Activated CD4-positive, alpha-beta memory T cell treated with anti-CD3 and anti-CD28 coated beads for 36 hours (primary cell): ENCODE measurements at regions not wholly inside any gene's neighbourhood (a gene's known extent, or its start where the extent isn't known, plus 50 kb on each side); places are given as distances from the start of the nearest gene placed in this dataset.

Source experiments
- CTCF ChIA-PET: fragments of 350-600 bp; sonication (Branson Sonifier 250); formaldehyde crosslinking; loops from one replicate; lab custom pipeline; 2021; ENCODE audit warnings: antibody characterized with exemption, inconsistent platforms; lab: Charles Lee
- POLR2A ChIA-PET: fragments of 350-600 bp; sonication (Branson Sonifier 250); formaldehyde crosslinking; loops from one replicate; lab custom pipeline; 2021; ENCODE audit warnings: antibody characterized with exemption; lab: Charles Lee
- DNase-seq: peaks from one replicate; pipeline ENCODE4 v3.0.0-alpha.2; 2020
- H3K27ac Mint-ChIP-seq: one replicate; pipeline ENCODE4 v1.8.0; 2021; ENCODE audit warnings: mixed read lengths
- H3K27me3 Mint-ChIP-seq: one replicate; pipeline ENCODE4 v1.8.0; 2021; ENCODE audit warnings: mixed read lengths
- H3K36me3 Mint-ChIP-seq: one replicate; pipeline ENCODE4 v1.8.0; 2021; ENCODE audit warnings: mixed read lengths
- H3K4me1 Mint-ChIP-seq: one replicate; pipeline ENCODE4 v1.8.0; 2021; ENCODE audit warnings: low read depth, mixed read lengths
- H3K4me3 Mint-ChIP-seq: one replicate; pipeline ENCODE4 v1.8.0; 2021; ENCODE audit warnings: mild to moderate bottlenecking, mixed read lengths
- H3K9me3 Mint-ChIP-seq: one replicate; pipeline ENCODE4 v1.8.0; 2021; ENCODE audit warnings: mixed read lengths
- intact Hi-C: fragments of 100-400 bp; cut with micrococcal nuclease; formaldehyde crosslinking; loops from one replicate; pipeline ENCODE4 v1.15.1; 2023

GRCh38 chr4:175953960-175954521, 111.6 kb upstream of the WDR17 start:
- intact Hi-C loops: no loop called here
- no peaks in the 10 kb centered on the region for H3K36me3 Mint-ChIP-seq
- H3K9me3 Mint-ChIP-seq: no peaks in the 10 kb centered on the region
- no peaks in the 10 kb centered on the region for H3K4me1 Mint-ChIP-seq
- H3K4me3 Mint-ChIP-seq: no peak overlapping the region
- POLR2A ChIA-PET: no interaction called here
- peaks cover 2% of the 10 kb centered on the region for H3K27me3 Mint-ChIP-seq
- CTCF ChIA-PET: no interaction called here
- DNase-seq: no peak
- no peak overlapping the region for H3K27ac Mint-ChIP-seq

GRCh38 chr4:175954685-175955084, 111.0 kb upstream of the WDR17 start:
- ChIA-PET CTCF (no interaction called here), POLR2A (no interaction called here)
- Mint-ChIP-seq H3K4me3 (no peak overlapping the region), H3K27me3 (peaks cover 4% of the 10 kb centered on the region), H3K36me3 (no peaks in the 10 kb centered on the region), H3K4me1 (no peaks in the 10 kb centered on the region), H3K9me3 (no peaks in the 10 kb centered on the region), H3K27ac (no peak overlapping the region)
- DNase-seq: no peak
- intact Hi-C loops: no loop called here

- peaks cover 2% of the 10 kb centered on the region for H3K27me3 Mint-ChIP-seq
- intact Hi-C loops: no loop called here
- no peaks in the 10 kb centered on the region for H3K9me3 Mint-ChIP-seq
- POLR2A ChIA-PET: no interaction called here
- no peak overlapping the region for H3K4me3 Mint-ChIP-seq
- no peaks in the 10 kb centered on the region for H3K36me3 Mint-ChIP-seq
- CTCF ChIA-PET: no interaction called here
- H3K27ac Mint-ChIP-seq: no peak overlapping the region
- no peak for DNase-seq
- H3K4me1 Mint-ChIP-seq: no peaks in the 10 kb centered on the region
Measured at GRCh38 chr4:175961604-175962003, 104.0 kb upstream of the WDR17 start.

GRCh38 chr4:175970072-175970471, 95.6 kb upstream of the WDR17 start:
- ChIA-PET CTCF (no interaction called here), POLR2A (no interaction called here)
- DNase-seq: no peak
- intact Hi-C loops: no loop called here
- Mint-ChIP-seq H3K27me3 (no peaks in the 10 kb centered on the region), H3K27ac (no peak overlapping the region), H3K36me3 (no peaks in the 10 kb centered on the region), H3K9me3 (peaks cover 4% of the 10 kb centered on the region), H3K4me3 (no peak overlapping the region), H3K4me1 (no peaks in the 10 kb centered on the region)

GRCh38 chr4:175970724-175971123, 94.9 kb upstream of the WDR17 start:
- ChIA-PET POLR2A (no interaction called here), CTCF (no interaction called here)
- intact Hi-C loops: no loop called here
- Mint-ChIP-seq H3K27ac (no peak overlapping the region), H3K4me1 (no peaks in the 10 kb centered on the region), H3K4me3 (no peak overlapping the region), H3K27me3 (no peaks in the 10 kb centered on the region), H3K36me3 (no peaks in the 10 kb centered on the region), H3K9me3 (peaks cover 4% of the 10 kb centered on the region)
- DNase-seq: no peak

GRCh38 chr4:175971388-175972179, 94.1 kb upstream of the WDR17 start:
- H3K4me1 Mint-ChIP-seq: no peaks in the 10 kb centered on the region
- no peaks in the 10 kb centered on the region for H3K27me3 Mint-ChIP-seq
- no peak for DNase-seq
- H3K36me3 Mint-ChIP-seq: no peaks in the 10 kb centered on the region
- ChIA-PET CTCF (interaction anchor here (0.6 kb wide), 1 partner anchor 32 kb away, joined by 3 read pairs; no protein-coding TSS in a partner anchor), POLR2A (no interaction called here)
- intact Hi-C loops: no loop called here
- H3K9me3 Mint-ChIP-seq: peaks cover 4% of the 10 kb centered on the region
- no peak overlapping the region for H3K27ac Mint-ChIP-seq
- H3K4me3 Mint-ChIP-seq: no peak overlapping the region

- intact Hi-C loops: no loop called here
Measured at GRCh38 chr4:175973027-175973923, 92.4 kb upstream of the WDR17 start.

GRCh38 chr4:175983636-175984035, 82.0 kb upstream of the WDR17 start:
- no peaks in the 10 kb centered on the region for H3K9me3 Mint-ChIP-seq
- ChIA-PET CTCF (no interaction called here), POLR2A (no interaction called here)
- no peak overlapping the region for H3K4me3 Mint-ChIP-seq
- H3K27ac Mint-ChIP-seq: no peak overlapping the region
- no peaks in the 10 kb centered on the region for H3K36me3 Mint-ChIP-seq
- no peaks in the 10 kb centered on the region for H3K27me3 Mint-ChIP-seq
- no peak for DNase-seq
- no peaks in the 10 kb centered on the region for H3K4me1 Mint-ChIP-seq
- intact Hi-C loops: no loop called here

More at GRCh38 chr4:175973027-175973923, 92.4 kb upstream of the WDR17 start:
- no peaks in the 10 kb centered on the region for H3K9me3 Mint-ChIP-seq
- ChIA-PET CTCF (no interaction called here), POLR2A (no interaction called here)
- no peak overlapping the region for H3K27ac Mint-ChIP-seq
- no peaks in the 10 kb centered on the region for H3K27me3 Mint-ChIP-seq
- no peaks in the 10 kb centered on the region for H3K36me3 Mint-ChIP-seq
- no peak overlapping the region for H3K4me3 Mint-ChIP-seq
- DNase-seq: no peak
- H3K4me1 Mint-ChIP-seq: no peaks in the 10 kb centered on the region

GRCh38 chr4:175986668-175987067, 79.0 kb upstream of the WDR17 start:
- no peaks in the 10 kb centered on the region for H3K27me3 Mint-ChIP-seq
- no peak overlapping the region for H3K4me3 Mint-ChIP-seq
- ChIA-PET POLR2A (no interaction called here), CTCF (no interaction called here)
- no peak for DNase-seq
- intact Hi-C loops: no loop called here
- no peaks in the 10 kb centered on the region for H3K9me3 Mint-ChIP-seq
- no peaks in the 10 kb centered on the region for H3K36me3 Mint-ChIP-seq
- no peaks in the 10 kb centered on the region for H3K4me1 Mint-ChIP-seq
- H3K27ac Mint-ChIP-seq: no peak overlapping the region

GRCh38 chr4:175988511-175988910, 77.1 kb upstream of the WDR17 start:
- H3K4me3 Mint-ChIP-seq: no peak overlapping the region
- no peaks in the 10 kb centered on the region for H3K4me1 Mint-ChIP-seq
- H3K27me3 Mint-ChIP-seq: no peaks in the 10 kb centered on the region
- ChIA-PET CTCF (no interaction called here), POLR2A (no interaction called here)
- no peak overlapping the region for H3K27ac Mint-ChIP-seq
- H3K36me3 Mint-ChIP-seq: no peaks in the 10 kb centered on the region
- H3K9me3 Mint-ChIP-seq: no peaks in the 10 kb centered on the region
- intact Hi-C loops: no loop called here
- DNase-seq: no peak

- peaks cover 14% of the 10 kb centered on the region for H3K27me3 Mint-ChIP-seq
- CTCF ChIA-PET: no interaction called here
- intact Hi-C loops: no loop called here
- no peak overlapping the region for H3K27ac Mint-ChIP-seq
- no peak for DNase-seq
- POLR2A ChIA-PET: no interaction called here
- no peak overlapping the region for H3K4me3 Mint-ChIP-seq
- no peaks in the 10 kb centered on the region for H3K4me1 Mint-ChIP-seq
- H3K36me3 Mint-ChIP-seq: no peaks in the 10 kb centered on the region
- H3K9me3 Mint-ChIP-seq: no peaks in the 10 kb centered on the region
Measured at GRCh38 chr4:175996206-175996605, 69.4 kb upstream of the WDR17 start.

GRCh38 chr4:175997291-175997690, 68.3 kb upstream of the WDR17 start:
- Mint-ChIP-seq H3K27me3 (peaks cover 19% of the 10 kb centered on the region), H3K36me3 (no peaks in the 10 kb centered on the region), H3K27ac (no peak overlapping the region), H3K9me3 (no peaks in the 10 kb centered on the region), H3K4me3 (no peak overlapping the region), H3K4me1 (no peaks in the 10 kb centered on the region)
- no peak for DNase-seq
- ChIA-PET POLR2A (no interaction called here), CTCF (no interaction called here)
- intact Hi-C loops: no loop called here
